ENCODE measurements at regions not wholly inside any gene's neighbourhood (a gene's known extent, or its start where the extent isn't known, plus 50 kb on each side); places are given as distances from the start of the nearest gene placed in this dataset.

- H2BK5ac ChIP-seq (ENCODE audit: low read length), result no peak overlapping the region
- H2AK5ac ChIP-seq (ENCODE audit: low read depth, low read length), result no peak overlapping the region
- H3K4me3 ChIP-seq (ENCODE audit: low read length in 2 of 2), result no peak overlapping the region
- H3K4ac ChIP-seq (ENCODE audit: low read length), result no peak overlapping the region
- H3K9me3 ChIP-seq (replicated peaks in 1 of 2; ENCODE audit: control insufficient read depth in 2 of 2, insufficient read depth in 1 of 2, low read depth in 1 of 2, low read length in 2 of 2), result no peaks in the 10 kb centered on the region
- H3K14ac ChIP-seq (ENCODE audit: low read length), result no peak overlapping the region
- no peak overlapping the region for H2AFZ ChIP-seq (ENCODE audit: low read length)
- no peak overlapping the region for H2BK12ac ChIP-seq (ENCODE audit: low read length)
- DNase-seq (ENCODE audit: low spot score), result no peak
- H3K9ac ChIP-seq (ENCODE audit: low read depth, low read length, poor library complexity), result no peak overlapping the region
- no peak overlapping the region for H3K18ac ChIP-seq (ENCODE audit: low read length)
- no peak overlapping the region for H2BK15ac ChIP-seq (ENCODE audit: low read length)
- no peak overlapping the region for H3K4me2 ChIP-seq (ENCODE audit: insufficient read depth, low read length, poor library complexity, severe bottlenecking)
- no peak overlapping the region for H3K27ac ChIP-seq (replicated peaks; ENCODE audit: low read length)
- H2BK120ac ChIP-seq (ENCODE audit: low read depth, low read length), result no peak overlapping the region
- no peak overlapping the region for H3K23ac ChIP-seq (ENCODE audit: low read depth, low read length, poor library complexity)
- H3K36me3 ChIP-seq (replicated peaks in 1 of 2; ENCODE audit: control insufficient read depth in 2 of 2, insufficient read depth in 2 of 2, low read length in 2 of 2), result no peaks in the 10 kb centered on the region
- no peaks in the 10 kb centered on the region for H3K79me1 ChIP-seq (ENCODE audit: low read depth, low read length)
- H4K91ac ChIP-seq (ENCODE audit: low read depth, low read length, poor library complexity), result no peak overlapping the region
- H3K4me1 ChIP-seq (ENCODE audit: control insufficient read depth in 2 of 2, insufficient read depth in 1 of 2, low read depth in 1 of 2, low read length in 2 of 2), result peaks cover 7 to 8% of the 10 kb centered on the region in 2 donors
- no peaks in the 10 kb centered on the region for H3K27me3 ChIP-seq (ENCODE audit: control insufficient read depth in 3 of 3, insufficient read depth in 3 of 3, low read depth in 1 of 3, low read length in 3 of 3)
- H4K8ac ChIP-seq (ENCODE audit: low read depth, low read length), result no peak overlapping the region
- WGBS, 2 donors (ENCODE audit: extremely low coverage in 2 of 2, insufficient read length in 2 of 2, insufficient replicate concordance in 1 of 2), result no CpG with 5 or more reads among the region's 2 CpGs
Observed at GRCh38 chr1:56254130-56254529, 325.2 kb downstream of the PLPP3 start.

GRCh38 chr1:56250809-56251208 is 328.6 kb downstream of the PLPP3 start:
- no peak overlapping the region for H3K23ac ChIP-seq (ENCODE audit: low read depth, low read length, poor library complexity)
- no peaks in the 10 kb centered on the region for H3K27me3 ChIP-seq (ENCODE audit: control insufficient read depth in 3 of 3, insufficient read depth in 3 of 3, low read depth in 1 of 3, low read length in 3 of 3)
- no peak overlapping the region for H2AK5ac ChIP-seq (ENCODE audit: low read depth, low read length)
- no peak overlapping the region for H2BK15ac ChIP-seq (ENCODE audit: low read length)
- no peak overlapping the region for H3K18ac ChIP-seq (ENCODE audit: low read length)
- no CpG with 5 or more reads among the region's 1 CpG for WGBS, 2 donors (ENCODE audit: extremely low coverage in 2 of 2, insufficient read length in 2 of 2, insufficient replicate concordance in 1 of 2)
- no peak overlapping the region for H4K91ac ChIP-seq (ENCODE audit: low read depth, low read length, poor library complexity)
- H3K36me3 ChIP-seq (replicated peaks in 1 of 2; ENCODE audit: control insufficient read depth in 2 of 2, insufficient read depth in 2 of 2, low read length in 2 of 2), result no peaks in the 10 kb centered on the region
- H3K79me1 ChIP-seq (ENCODE audit: low read depth, low read length), result no peaks in the 10 kb centered on the region
- peaks cover 10 to 15% of the 10 kb centered on the region in 2 donors for H3K4me1 ChIP-seq (ENCODE audit: control insufficient read depth in 2 of 2, insufficient read depth in 1 of 2, low read depth in 1 of 2, low read length in 2 of 2)
- no peak overlapping the region for H3K27ac ChIP-seq (replicated peaks; ENCODE audit: low read length)
- H3K4me2 ChIP-seq (ENCODE audit: insufficient read depth, low read length, poor library complexity, severe bottlenecking), result no peak overlapping the region
- peaks cover 0 to 5% of the 10 kb centered on the region in 2 donors for H3K9me3 ChIP-seq (replicated peaks in 1 of 2; ENCODE audit: control insufficient read depth in 2 of 2, insufficient read depth in 1 of 2, low read depth in 1 of 2, low read length in 2 of 2)
- no peak overlapping the region for H2BK120ac ChIP-seq (ENCODE audit: low read depth, low read length)
- H3K14ac ChIP-seq (ENCODE audit: low read length), result no peak overlapping the region
- no peak overlapping the region for H3K4ac ChIP-seq (ENCODE audit: low read length)
- H3K9ac ChIP-seq (ENCODE audit: low read depth, low read length, poor library complexity), result no peak overlapping the region
- H2BK5ac ChIP-seq (ENCODE audit: low read length), result no peak overlapping the region
- H4K8ac ChIP-seq (ENCODE audit: low read depth, low read length), result no peak overlapping the region
- no peak overlapping the region for H2BK12ac ChIP-seq (ENCODE audit: low read length)
- H2AFZ ChIP-seq (ENCODE audit: low read length), result no peak overlapping the region
- no peak overlapping the region for H3K4me3 ChIP-seq (ENCODE audit: low read length in 2 of 2)
- DNase-seq (ENCODE audit: low spot score), result no peak

- H2AK5ac ChIP-seq (ENCODE audit: low read depth, low read length), result no peak overlapping the region
- H2BK120ac ChIP-seq (ENCODE audit: low read depth, low read length), result no peak overlapping the region
- no peak for DNase-seq (ENCODE audit: low spot score)
- H3K14ac ChIP-seq (ENCODE audit: low read length), result no peak overlapping the region
- H3K23ac ChIP-seq (ENCODE audit: low read depth, low read length, poor library complexity), result no peak overlapping the region
- no peak overlapping the region for H2BK5ac ChIP-seq (ENCODE audit: low read length)
- no peak overlapping the region for H3K4me3 ChIP-seq (ENCODE audit: low read length in 2 of 2)
- peaks cover 0 to 5% of the 10 kb centered on the region in 2 donors for H3K9me3 ChIP-seq (replicated peaks in 1 of 2; ENCODE audit: control insufficient read depth in 2 of 2, insufficient read depth in 1 of 2, low read depth in 1 of 2, low read length in 2 of 2)
- no peak overlapping the region for H3K18ac ChIP-seq (ENCODE audit: low read length)
- no peak overlapping the region for H3K9ac ChIP-seq (ENCODE audit: low read depth, low read length, poor library complexity)
- H2BK15ac ChIP-seq (ENCODE audit: low read length), result no peak overlapping the region
- H3K79me1 ChIP-seq (ENCODE audit: low read depth, low read length), result no peaks in the 10 kb centered on the region
- H2AFZ ChIP-seq (ENCODE audit: low read length), result peak overlapping the region; percentile 2
- H3K27me3 ChIP-seq (ENCODE audit: control insufficient read depth in 3 of 3, insufficient read depth in 3 of 3, low read depth in 1 of 3, low read length in 3 of 3), result no peaks in the 10 kb centered on the region
- H3K27ac ChIP-seq (replicated peaks; ENCODE audit: low read length), result no peak overlapping the region
- no peak overlapping the region for H3K4ac ChIP-seq (ENCODE audit: low read length)
- no peak overlapping the region for H4K91ac ChIP-seq (ENCODE audit: low read depth, low read length, poor library complexity)
- no CpG with 5 or more reads among the region's 2 CpGs for WGBS, 2 donors (ENCODE audit: extremely low coverage in 2 of 2, insufficient read length in 2 of 2, insufficient replicate concordance in 1 of 2)
- peaks cover 10 to 15% of the 10 kb centered on the region in 2 donors for H3K4me1 ChIP-seq (ENCODE audit: control insufficient read depth in 2 of 2, insufficient read depth in 1 of 2, low read depth in 1 of 2, low read length in 2 of 2)
- H3K4me2 ChIP-seq (ENCODE audit: insufficient read depth, low read length, poor library complexity, severe bottlenecking), result no peak overlapping the region
- H4K8ac ChIP-seq (ENCODE audit: low read depth, low read length), result no peak overlapping the region
- H3K36me3 ChIP-seq (replicated peaks in 1 of 2; ENCODE audit: control insufficient read depth in 2 of 2, insufficient read depth in 2 of 2, low read length in 2 of 2), result no peaks in the 10 kb centered on the region
- H2BK12ac ChIP-seq (ENCODE audit: low read length), result no peak overlapping the region
Observed at GRCh38 chr1:56249234-56249633, 330.1 kb downstream of the PLPP3 start.

- H4K8ac ChIP-seq (ENCODE audit: low read depth, low read length), result no peak overlapping the region
- no peak overlapping the region for H3K18ac ChIP-seq (ENCODE audit: low read length)
- H2BK120ac ChIP-seq (ENCODE audit: low read depth, low read length), result no peak overlapping the region
- no peak overlapping the region for H3K23ac ChIP-seq (ENCODE audit: low read depth, low read length, poor library complexity)
- no peaks in the 10 kb centered on the region for H3K27me3 ChIP-seq (ENCODE audit: control insufficient read depth in 3 of 3, insufficient read depth in 3 of 3, low read depth in 1 of 3, low read length in 3 of 3)
- no peak for DNase-seq (ENCODE audit: low spot score)
- H2BK12ac ChIP-seq (ENCODE audit: low read length), result no peak overlapping the region
- no peaks in the 10 kb centered on the region for H3K36me3 ChIP-seq (replicated peaks in 1 of 2; ENCODE audit: control insufficient read depth in 2 of 2, insufficient read depth in 2 of 2, low read length in 2 of 2)
- peaks cover 10 to 15% of the 10 kb centered on the region in 2 donors for H3K4me1 ChIP-seq (ENCODE audit: control insufficient read depth in 2 of 2, insufficient read depth in 1 of 2, low read depth in 1 of 2, low read length in 2 of 2)
- no peak overlapping the region for H3K27ac ChIP-seq (replicated peaks; ENCODE audit: low read length)
- H3K9me3 ChIP-seq (replicated peaks in 1 of 2; ENCODE audit: control insufficient read depth in 2 of 2, insufficient read depth in 1 of 2, low read depth in 1 of 2, low read length in 2 of 2), result peaks cover 0 to 5% of the 10 kb centered on the region in 2 donors
- no peak overlapping the region for H4K91ac ChIP-seq (ENCODE audit: low read depth, low read length, poor library complexity)
- no peak overlapping the region for H2AK5ac ChIP-seq (ENCODE audit: low read depth, low read length)
- H2BK15ac ChIP-seq (ENCODE audit: low read length), result no peak overlapping the region
- H3K79me1 ChIP-seq (ENCODE audit: low read depth, low read length), result no peaks in the 10 kb centered on the region
- no CpG with 5 or more reads among the region's 1 CpG for WGBS, 2 donors (ENCODE audit: extremely low coverage in 2 of 2, insufficient read length in 2 of 2, insufficient replicate concordance in 1 of 2)
- H3K4ac ChIP-seq (ENCODE audit: low read length), result no peak overlapping the region
- H2AFZ ChIP-seq (ENCODE audit: low read length), result no peak overlapping the region
- H3K14ac ChIP-seq (ENCODE audit: low read length), result no peak overlapping the region
- no peak overlapping the region for H3K9ac ChIP-seq (ENCODE audit: low read depth, low read length, poor library complexity)
- no peak overlapping the region for H3K4me3 ChIP-seq (ENCODE audit: low read length in 2 of 2)
- no peak overlapping the region for H2BK5ac ChIP-seq (ENCODE audit: low read length)
- no peak overlapping the region for H3K4me2 ChIP-seq (ENCODE audit: insufficient read depth, low read length, poor library complexity, severe bottlenecking)
Observed at GRCh38 chr1:56248138-56248537, 331.2 kb downstream of the PLPP3 start.

Measured in neuronal stem cell (in vitro differentiated cells).